GM12878 (cell line): ENCODE measurements at regions not wholly inside any gene's neighbourhood (a gene's known extent, or its start where the extent isn't known, plus 50 kb on each side); places are given as distances from the start of the nearest gene placed in this dataset.

ENCODE experiments used
- ATAC-seq: fragments of 200-7000 bp; cut with Tn5 transposase; 3 replicates; pipeline ENCODE4 v1.9.1; 2020; ENCODE audit warnings: mild to moderate bottlenecking, moderate library complexity
- BruUV-seq: library from RNA; stranded (reverse); fragments of 400-500 nt; replicated peaks from 2 replicates; lab custom pipeline; 2021; lab: Mats Ljungman, UMichigan
- CTCF ChIA-PET: fragments of 300-600 bp; sonication (Branson Sonifier 250); formaldehyde crosslinking; extraction: SDS; loops from one replicate; lab custom pipeline; 2021; ENCODE audit warnings: inconsistent platforms; lab: Yijun Ruan, JAX
- POLR2A ChIA-PET: fragments of 350-600 bp; formaldehyde crosslinking; extraction: SDS; loops from one replicate; lab custom pipeline; 2021; ENCODE audit warnings: inconsistent platforms; lab: Charles Lee
- RAD21 ChIA-PET: fragments of 300-600 bp; sonication (Branson Sonifier 250); formaldehyde crosslinking; loops from one replicate; lab custom pipeline; 2023; ENCODE audit warnings: antibody characterized with exemption; ENCODE audit not compliant: unreplicated experiment; lab: Charles Lee
- SMC1A ChIA-PET: fragments of 300-600 bp; sonication (Branson Sonifier 250); formaldehyde crosslinking; loops from one replicate; lab custom pipeline; 2023; ENCODE audit not compliant: unreplicated experiment, uncharacterized antibody; lab: Charles Lee
- DNase-seq: peaks from one replicate; pipeline ENCODE4 v3.0.0-alpha.2; 2011; ENCODE audit warnings: low read depth, low spot score
- FAIRE-seq: peaks from 3 replicates; lab custom pipeline; 2011; peaks lifted over from hg19 to GRCh38; lab: Jason Lieb, UNC
- H2AFZ ChIP-seq: 2 replicates; pipeline ENCODE4 v1.6.0; 2011; ENCODE audit warnings: low read depth, low read length, control low read depth; ENCODE audit not compliant: control insufficient read depth
- H3K27ac ChIP-seq: 2 replicates; pipeline ENCODE4 v1.5.1; 2011; ENCODE audit warnings: control low read depth; ENCODE audit not compliant: control insufficient read depth, insufficient read depth
- H3K27me3 ChIP-seq, 2 experiments: replicated peaks in 1 of 2; 2 replicates each; pipeline versions ENCODE4 v1.6.0 to v1.6.1; 2011; ENCODE audit warnings: low read length in 1 of 2; ENCODE audit not compliant: control insufficient read depth in 2 of 2, insufficient read depth in 2 of 2
- H3K36me3 ChIP-seq, 2 experiments: 2 replicates each; pipeline ENCODE4 v1.5.1; 2011; ENCODE audit warnings: low read length in 1 of 2; ENCODE audit not compliant: control insufficient read depth in 2 of 2, insufficient read depth in 2 of 2
- H3K4me1 ChIP-seq: 2 replicates; pipeline ENCODE4 v1.6.1; 2011; ENCODE audit warnings: mild to moderate bottlenecking, low read length, moderate library complexity, mixed read lengths; ENCODE audit not compliant: control insufficient read depth, insufficient read depth
- H3K4me2 ChIP-seq: 2 replicates; pipeline ENCODE4 v1.6.0; 2011; ENCODE audit warnings: control low read depth; ENCODE audit not compliant: control insufficient read depth, insufficient read depth
- H3K4me3 ChIP-seq: fragments of 200-600 bp; sonication (generic); 2 replicates; pipeline ENCODE4 v1.5.1; 2016
- H3K79me2 ChIP-seq: 2 replicates; pipeline ENCODE4 v1.6.0; 2011; ENCODE audit warnings: low read length; ENCODE audit not compliant: control insufficient read depth, insufficient read depth
- H3K9ac ChIP-seq: 2 replicates; pipeline ENCODE4 v1.8.0; 2011; ENCODE audit warnings: low read length, control low read depth, mixed read lengths; ENCODE audit not compliant: control insufficient read depth, insufficient read depth
- H3K9me3 ChIP-seq: replicated peaks from 3 replicates; pipeline ENCODE4 v1.5.1; 2011; ENCODE audit warnings: mild to moderate bottlenecking, low read length; ENCODE audit not compliant: control insufficient read depth, insufficient read depth
- H4K20me1 ChIP-seq: 2 replicates; pipeline ENCODE4 v1.6.0; 2011; ENCODE audit not compliant: control insufficient read depth, insufficient read depth
- BCL3 ChIP-seq: IDR thresholded peaks from 2 replicates; pipeline ENCODE4 v1.6.1; 2011; ENCODE audit warnings: borderline replicate concordance, low read depth, mild to moderate bottlenecking, moderate library complexity, low read length; ENCODE audit not compliant: insufficient read depth, poor library complexity, severe bottlenecking
- BCLAF1 ChIP-seq: fragments of 450-650 bp; IDR thresholded peaks from 2 replicates; pipeline ENCODE4 v1.6.1; 2017; ENCODE audit warnings: antibody characterized with exemption, mild to moderate bottlenecking, moderate library complexity
- CHD1 ChIP-seq: IDR thresholded peaks from 2 replicates; pipeline ENCODE4 v1.6.1; 2012; ENCODE audit warnings: low read depth, low read length, improper control_type of control experiment
- ELK1 ChIP-seq: IDR thresholded peaks from 2 replicates; pipeline ENCODE4 v1.6.1; 2012; ENCODE audit warnings: low read depth, low read length, improper control_type of control experiment
- JUNB ChIP-seq: IDR thresholded peaks from 2 replicates; pipeline ENCODE4 v1.6.1; 2016; ENCODE audit warnings: antibody characterized with exemption, mild to moderate bottlenecking
- NKRF ChIP-seq: fragments of 450-650 bp; conservative IDR thresholded peaks from 2 replicates; pipeline ENCODE4 v1.6.1; 2017; ENCODE audit warnings: mild to moderate bottlenecking, moderate library complexity
- SKIL ChIP-seq: fragments of 450-650 bp; IDR thresholded peaks from 2 replicates; pipeline ENCODE4 v1.6.1; 2017; ENCODE audit warnings: mild to moderate bottlenecking, low read depth, inconsistent platforms; ENCODE audit not compliant: poor library complexity, severe bottlenecking
- USF1 ChIP-seq: IDR thresholded peaks from 2 replicates; pipeline ENCODE4 v1.6.1; 2011; ENCODE audit warnings: borderline replicate concordance, low read depth, mild to moderate bottlenecking, moderate library complexity, mixed read lengths, low read length; ENCODE audit not compliant: insufficient read depth; ENCODE audit errors: extremely low read length
- ZBED1 ChIP-seq: IDR thresholded peaks from 2 replicates; pipeline ENCODE4 v1.6.1; 2016; ENCODE audit warnings: borderline replicate concordance
- ZNF207 ChIP-seq: fragments of 450-650 bp; IDR thresholded peaks from 2 replicates; pipeline ENCODE4 v1.6.1; 2014; ENCODE audit warnings: antibody characterized with exemption, mild to moderate bottlenecking, borderline replicate concordance
- WGBS: methylation state at CpG from one replicate; pipeline ENCODE4 v1.1.6; 2016; ENCODE audit warnings: low lambda C conversion rate; ENCODE audit not compliant: insufficient replicate concordance, insufficient coverage; ENCODE audit errors: missing lambda C conversion rate; 5-methylcytosine and 5-hydroxymethylcytosine counted together
- in situ Hi-C: fragments of 300-500 bp; cut with MboI; formaldehyde crosslinking; loops from 9 replicates; pipeline ENCODE4 v1.14.3; 2018; ENCODE audit warnings: mixed read lengths
- intact Hi-C: fragments of 100-400 bp; cut with micrococcal nuclease; formaldehyde crosslinking; loops from one replicate; pipeline ENCODE4 v1.14.2; 2022; ENCODE audit not compliant: unreplicated experiment

GRCh38 chr15:99819981-99820718, 86.9 kb upstream of the LYSMD4 start:
- Histone ChIP-seq H3K79me2 (no peaks in the 10 kb centered on the region), H3K4me1 (no peaks in the 10 kb centered on the region), H3K9ac (no peak overlapping the region), H2AFZ (no peak overlapping the region), H3K27ac (no peak overlapping the region), H3K9me3 (no peaks in the 10 kb centered on the region; the same call in 2 of the 3 replicates), H3K36me3 (no peaks in the 10 kb centered on the region; a peak in 1 of 4 replicates), H3K27me3 (no peaks in the 10 kb centered on the region), H3K4me3 (no peak overlapping the region), H3K4me2 (no peak overlapping the region), H4K20me1 (no peaks in the 10 kb centered on the region)
- SMC1A ChIA-PET = interaction anchor here (1.1 kb wide), 1 partner anchor 9 kb away, joined by 3 read pairs; no protein-coding TSS in a partner anchor
- BruUV-seq = no TSS peak
- 89% methylated on average over 2 of the region's 2 CpGs for WGBS
- intact Hi-C loops = no loop called here
- POLR2A ChIA-PET = interaction anchor here (1.1 kb wide), 1 partner anchor 9 kb away, joined by 4 read pairs; no protein-coding TSS in a partner anchor
- in situ Hi-C loops = no loop called here
- DNase-seq = no peak
- CTCF ChIA-PET = no interaction called here
- FAIRE-seq = no peak
- RAD21 ChIA-PET = no interaction called here
- no peak for ATAC-seq
- TF ChIP-seq BCLAF1 (no peak), ELK1 (no peak), BCL3 (no peak), ZBED1 (no peak), SKIL (no peak), NKRF (no peak), USF1 (no peak), CHD1 (no peak), JUNB (no peak), ZNF207 (no peak)
